GM20431 (cell line): ENCODE measurements at regions not wholly inside any gene's neighbourhood (a gene's known extent, or its start where the extent isn't known, plus 50 kb on each side); places are given as distances from the start of the nearest gene placed in this dataset.

Experiments used
- in situ Hi-C: fragments of 300-500 bp; cut with MseI, MboI; formaldehyde crosslinking; loops from one replicate; pipeline ENCODE4 v1.15.0; 2020; ENCODE audit warnings: low sequenced_read_pairs; ENCODE audit not compliant: unreplicated experiment

DNA sequence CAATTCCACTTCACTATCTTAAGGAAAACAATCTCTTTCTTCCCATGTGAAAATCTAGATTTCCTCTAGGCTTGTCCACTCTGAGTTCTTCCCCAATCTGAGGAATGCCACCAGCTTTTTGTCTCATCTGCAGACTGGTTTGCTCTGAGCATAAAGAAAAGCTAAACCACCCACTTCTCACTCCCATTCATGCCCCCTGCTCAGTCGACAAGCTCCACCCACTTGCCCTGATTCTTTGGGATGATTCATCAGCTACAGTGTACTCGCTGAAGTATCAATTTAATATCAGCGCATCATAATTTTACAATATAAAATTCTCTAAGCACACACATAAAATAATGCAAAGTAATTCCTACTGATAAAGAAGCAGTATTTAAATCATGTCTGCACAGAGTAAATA lies 209.1 kb downstream of the GRIN2B start:
- in situ Hi-C loops = no loop called here

DNA sequence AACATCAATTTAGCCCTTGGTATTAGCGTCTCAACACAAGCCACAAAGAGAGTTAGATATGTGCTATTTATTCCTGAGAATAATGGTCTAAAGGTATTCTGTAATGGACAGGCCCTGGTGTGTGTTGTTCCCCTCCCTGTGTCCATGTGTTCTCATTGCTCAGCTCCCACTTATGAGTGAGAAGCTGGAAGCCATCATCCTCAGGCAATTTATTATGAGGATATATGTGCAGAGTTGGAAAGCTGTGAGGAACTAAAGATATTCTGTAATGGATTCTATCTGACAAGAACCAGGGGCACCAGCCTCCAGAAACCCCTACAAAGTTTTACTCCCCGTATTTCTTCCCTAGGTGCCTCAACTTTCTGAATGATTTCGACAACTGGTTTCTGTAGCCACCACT lies 210.8 kb downstream of the GRIN2B start:
- in situ Hi-C loops = no loop called here

DNA sequence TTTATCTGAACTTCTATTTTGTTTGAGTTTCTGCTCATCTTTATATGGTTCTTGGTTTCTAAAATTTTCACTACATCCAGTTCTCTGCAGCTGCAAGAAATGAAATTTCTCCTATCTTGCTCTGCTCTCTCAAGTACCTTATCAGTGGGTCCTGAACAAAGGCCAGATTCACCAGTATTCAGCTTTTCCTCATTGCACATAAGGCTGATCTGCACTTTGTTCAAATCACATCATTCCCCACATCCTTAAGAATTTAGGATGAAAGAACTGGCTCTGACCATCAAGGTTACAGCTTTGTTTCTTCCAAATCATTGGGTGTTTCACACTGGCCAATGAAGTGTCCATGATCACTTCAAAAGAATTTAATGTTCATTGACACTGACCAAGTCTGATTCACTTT lies 211.4 kb downstream of the GRIN2B start:
- in situ Hi-C loops = no loop called here

DNA sequence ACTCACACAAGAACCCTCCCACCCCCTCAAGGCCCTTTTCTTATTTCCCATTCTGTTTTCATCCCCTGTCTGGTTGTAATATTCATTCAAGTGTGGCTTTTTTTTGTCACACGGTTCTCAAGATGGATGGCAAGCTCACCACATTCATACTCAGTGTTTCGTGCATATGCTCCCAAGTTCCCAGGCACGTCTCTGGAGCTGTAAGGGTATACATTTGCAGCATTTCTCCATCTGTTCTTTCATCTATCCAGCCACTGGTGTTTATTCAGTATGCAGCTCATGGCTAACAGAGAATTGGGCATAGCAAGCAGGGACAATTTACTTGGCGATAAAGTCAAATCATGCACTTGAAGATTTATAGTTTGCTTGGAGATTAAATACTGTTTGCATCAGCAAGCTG lies 212.1 kb downstream of the GRIN2B start:
- in situ Hi-C loops = no loop called here

DNA sequence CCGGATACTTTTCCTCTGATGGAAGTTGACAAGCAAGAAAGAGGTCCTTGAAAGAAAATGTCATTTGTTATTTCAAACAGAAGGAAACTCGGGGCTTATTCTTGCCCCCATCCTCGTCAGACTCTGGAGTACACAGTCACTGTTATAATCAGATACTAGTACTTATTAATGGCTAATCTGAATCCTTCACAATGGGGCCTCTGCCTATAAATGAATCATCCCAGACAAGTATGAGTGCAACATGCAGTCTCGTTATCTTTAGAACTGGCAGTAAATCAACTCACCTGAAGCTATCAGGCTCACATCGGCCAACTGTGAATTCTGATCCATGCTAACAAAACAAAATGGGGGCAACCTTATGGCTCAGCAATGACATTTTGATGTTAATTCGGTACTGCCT lies 216.7 kb downstream of the GRIN2B start:
- in situ Hi-C loops = no loop called here

DNA sequence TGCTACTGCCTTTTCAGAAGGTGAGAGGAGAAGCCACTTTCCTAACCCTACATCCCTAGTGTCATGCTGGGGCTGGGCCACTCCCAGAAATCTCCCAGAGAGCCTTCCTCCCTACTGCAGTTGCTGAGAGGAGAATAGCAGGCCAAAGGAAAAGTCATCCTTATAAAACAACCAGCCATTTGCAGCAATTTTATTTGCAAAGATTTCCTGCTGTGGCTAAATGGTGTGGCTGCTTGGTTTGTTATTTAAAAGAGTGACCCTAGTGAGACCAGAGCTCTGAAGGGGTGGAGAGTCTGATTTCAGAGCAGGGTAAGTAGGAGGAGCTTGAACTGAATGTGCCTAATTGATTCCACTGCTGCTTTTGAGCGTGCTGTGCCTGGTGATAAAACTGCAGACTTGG lies 232.0 kb downstream of the GRIN2B start:
- in situ Hi-C loops = no loop called here

DNA sequence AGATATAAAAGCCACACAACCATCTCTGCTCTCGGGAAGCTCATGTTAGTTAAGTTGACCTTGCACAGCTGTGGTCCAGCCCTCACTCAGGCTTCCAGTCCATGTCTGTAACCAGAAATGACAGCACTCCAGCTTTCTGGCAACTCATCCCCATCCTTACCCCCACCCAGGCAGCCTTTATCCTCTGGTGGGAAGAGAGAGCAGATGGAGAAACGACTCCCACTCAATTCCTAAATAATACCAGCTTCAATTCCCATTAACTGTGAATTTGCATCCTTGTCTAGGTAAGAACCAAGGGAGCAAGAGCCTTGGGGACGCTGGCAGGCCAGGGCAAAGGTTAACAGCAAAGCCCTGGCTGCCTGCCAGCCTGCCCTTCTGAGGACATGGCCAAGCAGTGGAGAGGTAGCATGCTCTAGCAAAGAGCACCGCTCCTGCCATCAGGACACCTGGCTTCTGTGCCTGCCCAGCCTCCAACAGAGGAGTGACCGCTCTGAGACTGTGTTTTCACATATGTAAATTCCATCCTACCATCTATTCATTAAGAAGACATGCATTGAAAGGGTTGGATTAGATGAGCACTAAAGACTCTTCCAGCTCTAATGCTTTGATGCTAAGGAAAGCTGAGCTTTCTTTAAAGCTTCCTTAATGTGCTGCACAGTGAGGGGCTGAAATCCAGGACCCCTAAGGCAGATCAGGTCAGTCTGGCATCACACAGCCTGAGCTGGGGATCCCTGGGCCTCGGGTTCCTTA lies 236.1 kb downstream of the GRIN2B start:
- in situ Hi-C loops = no loop called here

DNA sequence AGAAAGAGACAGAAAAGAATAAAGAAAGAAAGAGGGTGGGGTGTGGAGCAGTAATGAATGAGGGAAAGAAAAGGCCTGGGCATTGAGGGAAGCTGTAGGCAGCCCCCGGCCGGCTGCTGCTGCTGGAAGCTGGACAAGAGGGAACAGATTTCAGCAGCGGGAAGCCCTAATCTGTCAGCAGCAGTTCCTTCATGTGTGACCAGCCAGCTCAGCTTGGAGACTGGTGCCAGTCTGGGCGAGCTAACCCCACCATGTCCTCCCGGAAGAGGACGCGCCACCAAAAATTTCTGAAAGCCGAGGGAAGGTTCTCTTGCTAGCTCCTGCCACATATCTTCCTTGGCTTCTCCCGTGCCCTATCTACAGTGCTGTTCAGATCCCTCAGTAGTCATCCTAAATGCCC lies 236.8 kb downstream of the GRIN2B start:
- in situ Hi-C loops = no loop called here

DNA sequence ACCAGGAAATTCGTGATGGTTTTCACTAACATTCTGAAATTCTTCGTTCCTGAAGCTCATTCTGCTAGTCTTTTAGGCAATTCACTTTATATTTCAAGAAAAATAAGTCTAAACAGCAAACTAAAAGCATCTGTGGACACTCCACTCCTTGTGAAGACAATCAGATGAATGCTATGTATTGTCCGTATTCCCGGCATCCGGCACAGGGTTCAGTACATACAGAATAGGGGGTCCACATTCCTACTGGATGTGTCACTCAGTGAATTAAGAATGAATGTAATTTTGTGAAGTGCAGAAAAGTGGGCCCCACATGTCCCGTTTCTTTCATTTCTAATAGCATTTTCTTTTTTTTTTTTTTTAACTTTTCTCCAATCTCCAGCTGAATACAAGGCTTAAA lies 241.3 kb downstream of the GRIN2B start:
- in situ Hi-C loops = no loop called here

DNA sequence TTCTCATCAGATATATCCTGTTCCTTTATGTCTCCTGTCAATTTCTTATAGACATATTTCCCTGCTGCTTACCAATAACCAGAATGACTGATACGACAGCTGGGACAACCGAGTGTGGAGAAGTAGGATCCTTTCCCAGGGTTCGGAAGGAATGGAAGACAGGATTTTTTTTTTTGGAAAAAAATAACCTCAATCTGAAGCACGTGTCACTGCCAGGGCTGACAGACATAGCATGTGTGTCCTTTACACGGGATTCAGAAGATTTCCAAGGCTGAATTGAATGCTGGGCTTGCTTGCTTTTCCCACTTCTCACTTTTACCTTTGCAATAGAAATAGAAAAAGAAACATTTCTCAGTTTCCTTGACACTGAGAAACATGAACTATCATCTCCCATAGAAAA lies 245.7 kb downstream of the GRIN2B start:
- in situ Hi-C loops = no loop called here

DNA sequence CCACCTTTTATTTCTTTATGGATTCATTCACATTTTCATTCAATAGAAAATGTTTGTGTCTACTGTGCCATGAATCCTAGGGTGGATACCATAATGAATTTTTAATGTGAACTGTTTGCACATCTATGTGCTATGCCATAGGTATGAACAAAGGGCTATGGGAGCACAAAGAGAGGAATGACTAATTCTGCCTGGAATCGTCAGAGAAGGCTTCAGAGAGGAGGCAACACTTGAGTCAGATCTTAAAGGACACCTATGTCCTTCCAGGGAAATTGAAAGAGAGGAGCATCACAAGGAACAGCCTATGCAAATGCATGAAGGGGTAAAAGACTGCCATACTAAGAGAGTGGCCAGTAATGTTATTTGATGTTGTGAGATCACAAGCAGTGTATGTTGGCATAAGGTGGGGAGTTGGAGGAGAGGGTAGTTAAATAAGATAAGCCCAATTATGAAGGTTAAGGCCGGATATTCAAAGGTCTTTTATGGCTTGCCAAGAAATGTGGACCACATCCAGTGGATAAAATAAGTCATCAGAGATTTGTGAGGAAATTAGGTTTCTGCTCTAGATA lies 246.7 kb downstream of the GRIN2B start:
- in situ Hi-C loops = no loop called here

DNA sequence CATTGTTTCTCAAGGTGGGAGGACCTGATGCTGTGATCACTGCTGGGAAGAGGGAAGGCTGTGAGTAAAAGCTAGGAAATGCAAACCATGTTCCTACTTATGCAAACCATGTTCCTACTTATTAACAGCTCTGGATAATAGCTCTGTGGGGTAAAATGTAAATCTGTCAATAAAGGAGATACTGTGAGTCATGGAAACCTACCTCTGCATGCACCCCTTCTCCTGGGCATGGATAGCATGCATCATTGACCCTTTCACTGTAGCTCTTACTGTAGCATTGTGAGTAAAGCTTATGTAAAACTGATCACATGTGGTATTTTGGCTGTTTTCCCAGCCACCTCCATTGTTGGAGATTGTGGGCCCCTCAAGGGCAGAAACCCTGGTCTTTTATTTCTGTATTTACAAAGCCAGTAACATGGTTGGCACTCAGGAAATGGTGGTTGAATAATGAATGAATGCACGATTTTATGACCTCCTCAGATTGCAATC lies 253.7 kb downstream of the GRIN2B start:
- in situ Hi-C loops = no loop called here

DNA sequence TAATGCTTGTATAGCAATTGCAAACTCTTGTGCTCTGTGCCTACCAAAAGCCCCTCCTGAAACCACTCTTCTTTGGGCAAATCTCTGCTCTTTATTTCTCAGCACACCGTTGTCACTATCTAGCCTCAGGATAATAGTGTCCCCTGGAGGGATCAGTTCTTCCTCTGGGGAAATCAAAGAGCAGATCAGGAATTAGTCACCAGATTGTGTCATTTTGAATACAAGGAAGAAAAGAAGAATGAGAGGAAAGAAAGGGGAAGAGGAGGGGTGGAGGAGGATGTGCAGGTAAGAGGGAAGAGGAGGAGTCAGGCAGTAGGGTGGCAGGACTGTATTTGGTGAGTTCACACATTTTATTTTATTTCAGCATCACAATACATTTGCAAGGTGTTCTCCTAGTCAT lies 256.4 kb downstream of the GRIN2B start:
- in situ Hi-C loops = no loop called here

DNA sequence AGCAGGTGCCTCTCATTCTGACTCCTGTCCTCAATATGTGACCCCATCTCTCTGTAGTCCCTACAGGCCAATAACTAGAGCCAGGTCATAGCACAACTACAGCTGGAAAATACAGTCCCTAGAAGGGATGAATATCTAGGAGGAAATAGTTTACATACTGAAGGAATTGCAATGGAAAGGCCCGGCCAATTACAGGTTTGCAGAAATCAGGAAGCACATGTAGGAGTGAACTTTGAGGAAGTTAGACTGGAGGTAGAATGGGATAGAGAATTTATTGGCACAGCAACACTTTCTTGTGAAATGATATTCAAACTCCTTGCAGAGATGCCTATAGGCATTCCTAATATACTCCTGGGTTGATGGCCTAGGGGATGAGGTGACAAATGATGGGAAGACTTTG lies 257.3 kb downstream of the GRIN2B start:
- in situ Hi-C loops = no loop called here

DNA sequence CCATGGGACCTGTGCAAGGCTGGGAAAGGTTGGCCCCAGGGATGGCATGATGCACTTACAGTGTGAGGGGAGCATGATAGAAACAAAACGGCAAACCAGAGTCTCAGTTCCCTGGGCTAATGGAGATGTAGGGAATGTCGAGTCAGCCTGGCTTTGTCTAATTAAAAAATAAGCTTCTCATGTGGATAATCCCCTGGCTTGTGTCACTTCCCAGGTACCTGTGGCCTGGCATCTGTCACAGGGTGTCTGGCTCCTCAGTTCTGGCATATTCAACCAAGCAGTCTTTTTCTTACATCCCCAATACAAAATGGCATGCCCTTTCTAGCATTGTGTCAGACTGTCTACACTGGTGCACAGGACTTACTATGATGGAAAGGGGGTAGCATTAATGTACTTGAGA lies 261.4 kb downstream of the GRIN2B start:
- in situ Hi-C loops = no loop called here

DNA sequence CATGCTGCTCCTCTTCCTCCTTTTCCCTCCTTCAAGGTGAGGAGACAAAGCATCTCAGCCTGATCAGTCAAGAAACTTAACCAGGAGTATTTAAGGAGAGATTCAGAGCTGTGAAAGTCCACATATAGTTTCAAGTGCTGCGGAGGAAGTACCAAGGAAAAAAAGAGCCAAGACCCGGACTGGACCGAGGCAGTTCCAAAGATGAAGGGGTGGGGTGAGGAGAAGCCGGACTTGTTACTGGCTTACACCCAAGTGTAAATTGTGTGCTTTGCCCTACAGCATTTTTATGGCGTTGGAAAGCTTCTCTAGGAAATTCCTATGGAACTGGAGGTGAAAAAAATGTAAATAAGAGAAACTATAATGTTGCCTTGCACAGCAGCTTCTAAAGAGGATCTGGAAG lies 263.1 kb downstream of the GRIN2B start:
- in situ Hi-C loops = no loop called here

DNA sequence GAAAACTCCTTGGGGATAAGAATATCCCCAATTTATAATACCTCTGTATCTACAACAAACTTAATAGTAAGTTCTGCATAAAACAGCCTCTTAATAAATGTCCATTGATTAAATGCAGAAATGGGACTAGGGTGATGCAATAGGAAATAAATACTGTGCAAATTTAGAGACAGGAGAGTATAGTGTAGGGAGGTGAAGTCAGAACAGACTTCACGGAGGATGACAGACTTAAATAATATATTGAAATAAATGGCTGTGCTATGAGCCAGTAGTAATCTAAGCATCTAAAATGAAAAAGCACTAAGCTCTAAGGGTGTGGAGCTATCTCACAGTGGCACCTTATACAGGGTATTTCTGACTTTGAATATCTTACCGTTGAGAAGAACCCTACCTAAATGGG lies 265.3 kb downstream of the GRIN2B start:
- in situ Hi-C loops = no loop called here

DNA sequence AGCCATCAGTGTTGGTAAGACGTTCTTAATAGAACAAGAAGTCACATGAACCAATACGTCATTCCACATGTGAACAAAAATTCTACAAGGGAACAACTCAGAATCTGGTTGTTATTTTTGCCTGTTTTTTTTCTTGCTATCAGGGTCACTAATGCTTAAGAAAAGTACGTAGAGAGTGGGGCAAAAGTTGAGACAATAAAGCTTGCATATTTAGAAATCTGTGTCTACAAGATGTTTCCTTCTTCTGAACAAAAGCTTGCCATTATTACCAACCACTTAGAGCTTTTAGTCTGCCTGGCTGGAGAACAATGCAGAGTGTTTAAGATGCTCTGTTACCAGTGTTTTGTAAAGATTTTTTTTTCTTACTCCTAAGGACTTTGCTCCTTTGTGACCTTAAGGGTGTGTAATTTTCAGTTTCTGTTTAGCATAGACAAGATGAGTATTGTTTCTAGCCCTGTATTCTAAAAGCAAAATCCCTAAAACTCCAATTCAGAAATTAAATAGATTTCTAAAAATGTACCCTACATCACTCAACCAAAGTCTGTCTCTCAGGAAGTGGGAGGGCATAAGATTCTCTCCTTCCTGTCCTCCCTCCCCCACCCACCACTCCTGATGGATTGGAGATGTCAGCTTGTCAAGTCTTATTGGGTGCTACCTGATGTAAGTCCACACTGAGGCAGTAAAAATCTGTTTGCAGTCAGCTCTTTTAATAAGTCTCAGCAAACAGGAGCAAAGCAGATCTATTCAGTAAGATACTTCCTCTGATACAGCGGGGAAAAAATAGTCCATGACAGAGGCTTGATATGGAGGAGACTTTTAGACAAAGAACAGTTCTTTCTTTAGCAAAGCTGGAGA lies 267.6 kb downstream of the GRIN2B start:
- in situ Hi-C loops = no loop called here

DNA sequence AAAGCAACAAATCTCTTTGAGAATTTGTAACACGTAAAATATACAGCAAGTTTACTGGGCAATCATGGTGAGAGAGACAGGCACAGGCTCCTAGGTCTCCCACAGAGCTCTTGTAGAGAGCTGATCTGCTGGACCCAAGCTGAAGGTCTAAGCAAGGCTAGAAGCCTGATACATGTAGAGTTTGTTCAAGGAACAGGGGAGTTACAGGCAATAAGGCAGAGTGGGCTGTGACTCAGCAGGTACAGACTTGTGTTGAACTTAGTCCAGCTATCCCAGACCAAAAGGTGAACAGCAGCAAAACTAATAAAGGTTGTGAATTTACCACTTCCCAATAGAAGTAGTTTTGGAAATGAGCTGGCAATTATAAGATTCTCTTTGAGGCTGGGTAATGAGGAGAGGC lies 273.6 kb downstream of the GRIN2B start:
- in situ Hi-C loops = no loop called here

DNA sequence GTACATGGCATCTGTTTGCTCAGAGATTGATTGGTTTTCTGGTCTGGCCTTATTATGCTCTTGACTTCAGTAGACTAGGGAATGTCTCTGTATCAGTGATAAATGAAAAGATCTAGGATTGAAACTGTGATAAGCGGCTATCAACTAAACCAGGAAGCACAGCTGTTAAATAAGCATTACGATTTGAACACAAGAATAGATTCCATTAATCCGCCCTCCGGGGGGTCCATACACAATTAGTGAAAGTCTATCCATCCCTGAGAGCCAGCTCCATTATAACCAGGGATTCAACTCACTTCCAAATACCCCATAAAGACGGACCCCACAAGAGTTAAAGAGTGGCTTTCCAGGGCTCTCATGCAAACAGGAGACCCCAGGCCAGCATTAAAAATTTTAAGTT lies 279.0 kb downstream of the GRIN2B start:
- in situ Hi-C loops = no loop called here

DNA sequence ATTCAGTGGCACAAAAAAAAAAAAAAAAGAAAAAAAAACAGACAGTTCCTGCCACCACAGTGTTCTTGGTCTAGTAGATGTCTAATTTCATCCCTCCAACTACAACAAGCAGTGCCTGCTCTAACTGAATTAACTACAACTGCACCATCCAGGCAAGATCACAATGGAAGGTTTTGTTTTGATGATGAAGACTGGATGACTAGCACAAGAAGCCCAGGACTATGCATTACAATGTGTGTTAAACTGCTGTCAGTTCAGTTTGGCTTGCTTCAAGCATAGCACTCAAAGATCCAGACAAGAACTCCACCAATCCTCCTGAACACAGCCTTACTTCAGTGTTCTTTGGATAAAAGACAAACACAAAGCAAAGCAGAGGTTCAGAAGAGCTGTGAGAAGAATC lies 279.9 kb downstream of the GRIN2B start:
- in situ Hi-C loops = no loop called here
